Adrenal gland (tissue), 9 donors: ENCODE measurements at regions not wholly inside any gene's neighbourhood (a gene's known extent, or its start where the extent isn't known, plus 50 kb on each side); places are given as distances from the start of the nearest gene placed in this dataset.
A peak's percentile ranks its signal among the peaks of the same experiment; 100 is the strongest.

Experiments used
- DNase-seq, 7 donors: peaks; one replicate each; pipeline ENCODE4 v3.0.0-alpha.2; 2019 to 2020
- H3K27ac ChIP-seq, 5 donors: fragments of 200-600 bp; sonication (generic) in 4 of 5; 1 replicate in 3 of 5; 2 replicates in 2 of 5; pipeline versions ENCODE4 v1.5.1 to v1.8.0; 2016 to 2020; ENCODE audit warnings: mild to moderate bottlenecking in 1 of 5
- H3K27me3 ChIP-seq: fragments of 200-600 bp; 2 replicates; pipeline ENCODE4 v1.8.0; 2021
- H3K36me3 ChIP-seq, 2 donors: fragments of 200-600 bp; replicated peaks in 1 of 2; 1 replicate in 1 of 2; 2 replicates in 1 of 2; pipeline versions ENCODE4 v1.5.1 to v1.8.0; 2018 to 2022
- H3K4me1 ChIP-seq, 2 donors: fragments of 200-600 bp; replicated peaks in 1 of 2; 1 replicate in 1 of 2; 2 replicates in 1 of 2; pipeline versions ENCODE4 v1.5.1 to v1.8.0; 2018 to 2021
- H3K4me3 ChIP-seq, 4 donors: fragments of 200-600 bp; sonication (generic) in 3 of 4; one replicate each; pipeline ENCODE4 v1.5.1; 2016 to 2018
- H3K9me3 ChIP-seq, 3 donors: fragments of 200-600 bp; sonication (generic) in 1 of 3; replicated peaks in 1 of 3; 1 replicate in 2 of 3; 2 replicates in 1 of 3; pipeline versions ENCODE4 v1.5.1 to v1.8.0; 2016 to 2021
- POLR2A ChIP-seq, 2 donors: fragments of 450-650 bp; IDR thresholded peaks; one replicate each; pipeline ENCODE4 v1.6.1; 2017; ENCODE audit warnings: antibody characterized with exemption in 2 of 2, mild to moderate bottlenecking in 2 of 2, moderate library complexity in 1 of 2
- WGBS, 4 donors: extraction: QIAGEN DNeasy Blood & Tissue Kit in 2 of 4; methylation state at CpG; one replicate each; pipeline versions ENCODE4 v1.1.5 to v1.1.7; 2013 to 2017; 5-methylcytosine and 5-hydroxymethylcytosine counted together
- intact Hi-C, 2 donors: fragments of 100-400 bp; cut with DNase I; formaldehyde crosslinking; loops; one replicate each; pipeline versions ENCODE4 v1.14.1 to v1.15.0; 2022 to 2023
- TF ChIP-seq, protein P1 (sequence below), 6 experiments: fragments of 450-650 bp in 4 of 6; fragments of 200-600 bp in 2 of 6; sonication (generic) in 1 of 6; IDR thresholded peaks; 1 replicate in 5 of 6; 2 replicates in 1 of 6; pipeline versions ENCODE4 v1.5.1 to v1.8.0; 2016 to 2021; ENCODE audit warnings: antibody characterized with exemption in 6 of 6, mild to moderate bottlenecking in 2 of 6, moderate library complexity in 1 of 6
- donor health status: healthy with polysubstance abuse.
- donor health status: Bipolar disorder and iron deficiency.
- donor health status: DM: yes; HTN: yes; CAD: no.
- donor health status: DM: no; HTN: no; CAD: no.
- donor health status: DM: no; HTN: no; CAD: no.

DNA sequence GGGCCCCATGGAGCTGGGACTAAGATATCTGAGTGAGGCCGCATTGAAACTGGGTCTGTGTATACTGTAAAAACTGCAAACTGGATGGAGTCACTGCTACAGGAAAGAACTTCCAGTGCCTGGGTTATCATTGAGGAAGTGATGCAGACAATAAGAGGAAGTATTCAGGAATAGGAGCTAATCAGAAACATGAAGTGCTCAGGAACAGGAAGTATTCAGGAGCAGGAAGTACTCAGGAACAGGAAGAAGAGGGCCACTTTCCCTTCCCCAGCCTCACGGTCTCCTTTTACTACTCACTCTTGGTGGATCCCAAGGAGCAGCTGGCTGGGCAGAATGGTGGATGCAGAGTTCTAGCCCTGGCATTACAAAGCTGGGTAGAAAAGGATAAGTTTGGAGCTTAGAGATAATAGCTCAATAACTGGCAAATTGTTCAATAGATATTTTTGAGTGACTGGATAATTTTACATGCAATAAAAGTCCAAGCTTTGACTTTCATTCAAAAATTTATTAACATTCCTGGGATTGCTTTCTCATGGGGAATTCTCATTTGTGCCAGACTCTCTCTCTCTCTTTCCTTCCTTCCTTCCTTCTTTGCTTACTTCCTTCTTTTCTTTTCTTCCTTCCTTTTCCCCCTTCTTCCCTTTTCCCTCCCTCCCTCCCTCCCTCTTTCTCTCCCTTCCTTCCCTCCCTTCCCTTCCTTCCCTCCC, 82.2 kb upstream of the PAX1 start:
- no peaks in the 10 kb centered on the region for H3K36me3 ChIP-seq
- WGBS, 4 donors: 37 to 63% (median 50%) methylated on average over 2 of the region's 2 CpGs
- H3K4me1 ChIP-seq: no peaks in the 10 kb centered on the region
- H3K27me3 ChIP-seq: peaks cover 27% of the 10 kb centered on the region
- TF ChIP-seq, protein P1, sequence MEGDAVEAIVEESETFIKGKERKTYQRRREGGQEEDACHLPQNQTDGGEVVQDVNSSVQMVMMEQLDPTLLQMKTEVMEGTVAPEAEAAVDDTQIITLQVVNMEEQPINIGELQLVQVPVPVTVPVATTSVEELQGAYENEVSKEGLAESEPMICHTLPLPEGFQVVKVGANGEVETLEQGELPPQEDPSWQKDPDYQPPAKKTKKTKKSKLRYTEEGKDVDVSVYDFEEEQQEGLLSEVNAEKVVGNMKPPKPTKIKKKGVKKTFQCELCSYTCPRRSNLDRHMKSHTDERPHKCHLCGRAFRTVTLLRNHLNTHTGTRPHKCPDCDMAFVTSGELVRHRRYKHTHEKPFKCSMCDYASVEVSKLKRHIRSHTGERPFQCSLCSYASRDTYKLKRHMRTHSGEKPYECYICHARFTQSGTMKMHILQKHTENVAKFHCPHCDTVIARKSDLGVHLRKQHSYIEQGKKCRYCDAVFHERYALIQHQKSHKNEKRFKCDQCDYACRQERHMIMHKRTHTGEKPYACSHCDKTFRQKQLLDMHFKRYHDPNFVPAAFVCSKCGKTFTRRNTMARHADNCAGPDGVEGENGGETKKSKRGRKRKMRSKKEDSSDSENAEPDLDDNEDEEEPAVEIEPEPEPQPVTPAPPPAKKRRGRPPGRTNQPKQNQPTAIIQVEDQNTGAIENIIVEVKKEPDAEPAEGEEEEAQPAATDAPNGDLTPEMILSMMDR (IDR thresholded peaks at IDR 0.05): no peak
- no peak for TF ChIP-seq POLR2A (IDR thresholded peaks at IDR 0.05)
- intact Hi-C loops: no loop called here
- H3K27ac ChIP-seq: no peak overlapping the region
- no peak overlapping the region for H3K4me3 ChIP-seq
- H3K9me3 ChIP-seq: no peaks in the 10 kb centered on the region
- no peak for DNase-seq

DNA sequence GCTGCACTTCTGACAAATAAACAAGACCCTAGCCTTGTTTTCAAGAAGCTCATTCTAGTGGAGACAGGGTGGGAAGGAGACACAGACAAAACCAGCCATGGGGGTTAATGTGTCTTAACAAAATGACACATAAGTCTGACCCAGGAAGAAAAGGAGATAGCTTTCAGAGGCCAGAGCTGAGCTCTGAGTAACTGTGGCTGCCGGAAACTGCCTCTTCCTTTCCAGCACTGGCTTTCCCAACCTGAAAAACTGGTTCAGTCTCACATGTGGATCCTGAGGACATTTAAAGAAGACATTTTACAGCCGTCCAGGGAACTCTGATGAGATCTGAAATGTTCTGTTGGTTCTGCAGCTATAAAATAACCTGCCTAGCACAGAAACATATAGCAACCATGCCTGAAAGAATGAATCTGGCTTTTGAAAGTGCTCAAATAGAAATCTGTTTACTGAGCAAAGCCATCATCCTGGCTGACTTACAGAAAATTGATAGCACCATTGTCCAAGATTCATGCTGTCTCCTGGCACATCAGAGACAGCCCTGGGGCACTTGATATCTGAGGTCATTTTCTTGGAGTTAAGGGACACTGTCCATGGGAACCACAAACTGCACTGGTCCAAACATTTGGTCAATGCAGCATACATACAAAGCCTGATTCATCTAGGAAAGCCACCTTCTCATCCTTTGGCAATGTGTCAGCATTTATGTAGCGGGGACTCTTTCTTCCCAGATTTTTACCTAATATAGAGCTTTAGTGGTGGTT, 83.2 kb upstream of the PAX1 start:
- H3K27me3 ChIP-seq: peaks cover 27% of the 10 kb centered on the region
- no peaks in the 10 kb centered on the region for H3K4me1 ChIP-seq
- intact Hi-C loops: no loop called here
- no peaks in the 10 kb centered on the region for H3K9me3 ChIP-seq
- no peak for TF ChIP-seq POLR2A (IDR thresholded peaks at IDR 0.05)
- TF ChIP-seq, protein P1 (IDR thresholded peaks at IDR 0.05): no peak
- H3K36me3 ChIP-seq: no peaks in the 10 kb centered on the region
- DNase-seq: no peak
- WGBS, 4 donors: 61 to 72% (median 65%) methylated on average over 3 of the region's 3 CpGs
- H3K27ac ChIP-seq: no peak overlapping the region
- H3K4me3 ChIP-seq: no peak overlapping the region

DNA sequence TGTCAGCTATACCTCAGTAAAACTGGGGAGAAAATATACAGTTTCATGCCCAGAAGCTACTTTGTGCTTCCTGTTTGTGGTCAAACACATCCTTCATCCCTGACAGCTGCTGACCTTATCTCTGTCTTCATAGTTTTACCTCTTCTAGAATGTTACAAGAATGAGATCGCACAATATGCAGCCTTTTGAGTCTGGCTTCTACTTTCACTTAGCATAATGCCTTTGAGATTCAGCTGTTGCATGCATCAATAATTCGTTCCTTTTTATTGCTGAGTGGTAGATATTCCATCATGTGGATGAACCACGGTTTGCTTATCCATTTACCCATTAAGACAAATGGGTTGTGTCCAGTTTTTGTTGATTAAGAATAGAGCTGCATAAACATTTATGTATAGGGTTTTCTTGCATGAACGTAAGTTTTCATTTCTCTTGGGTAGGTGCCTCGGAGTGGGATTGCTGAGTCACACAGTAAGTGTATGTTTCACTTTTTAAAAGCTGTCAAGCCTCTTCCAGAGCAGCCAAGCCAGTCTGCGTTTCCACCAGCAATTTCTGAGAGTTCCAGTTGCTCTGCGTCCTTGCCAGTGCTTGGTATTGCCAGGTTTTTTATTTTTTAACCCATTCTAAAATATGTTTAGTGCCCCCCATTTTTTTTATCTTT, 86.6 kb upstream of the PAX1 start:
- TF ChIP-seq POLR2A (IDR thresholded peaks at IDR 0.05): no peak
- TF ChIP-seq, protein P1 (IDR thresholded peaks at IDR 0.05): no peak
- H3K9me3 ChIP-seq: no peaks in the 10 kb centered on the region
- peaks cover 11% of the 10 kb centered on the region for H3K27me3 ChIP-seq
- intact Hi-C loops: loop anchor here (5.0 to 10.0 kb wide), 2 partner anchors 92 to 94 kb away; no protein-coding TSS in a partner anchor
- no peaks in the 10 kb centered on the region for H3K4me1 ChIP-seq
- no peaks in the 10 kb centered on the region for H3K36me3 ChIP-seq
- DNase-seq: no peak
- no peak overlapping the region for H3K27ac ChIP-seq
- WGBS, 4 donors: 42 to 57% (median 53%) methylated on average over 7 of the region's 7 CpGs
- no peak overlapping the region for H3K4me3 ChIP-seq

DNA sequence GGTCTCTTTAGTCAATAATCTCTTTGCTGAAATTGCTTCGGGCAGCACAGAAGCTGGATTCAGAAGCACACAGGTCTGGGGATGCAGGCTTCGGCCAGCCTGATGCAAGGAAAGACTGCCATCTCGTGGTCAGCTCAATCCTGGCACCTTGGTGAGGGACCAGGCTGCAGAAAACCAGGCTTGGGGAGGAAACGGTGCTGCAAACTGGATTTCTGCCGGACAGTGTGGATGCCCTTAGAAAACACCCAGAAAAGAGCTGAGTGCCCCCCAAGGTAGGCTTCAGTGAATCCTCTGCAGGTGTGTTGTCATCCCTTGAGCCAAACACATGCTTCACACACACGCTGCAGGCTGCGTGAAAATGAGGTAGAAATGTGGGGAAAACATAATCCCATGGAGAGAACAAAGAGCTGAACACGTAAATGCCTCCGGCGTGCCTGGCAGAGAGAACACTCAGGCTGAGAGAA, 89.8 kb upstream of the PAX1 start:
- H3K27me3 ChIP-seq: peaks cover 10% of the 10 kb centered on the region
- no peaks in the 10 kb centered on the region for H3K36me3 ChIP-seq
- peaks cover 0 to 4% of the 10 kb centered on the region in 2 donors for H3K4me1 ChIP-seq
- WGBS, 4 donors: 30 to 34% (median 32%) methylated on average over 9 to 10 of the region's 10 CpGs
- H3K9me3 ChIP-seq: no peaks in the 10 kb centered on the region
- intact Hi-C loops: loop anchor here (5.0 to 10.0 kb wide), 2 partner anchors 88 to 91 kb away; no protein-coding TSS in a partner anchor
- DNase-seq: peak; percentile 65 to 86 (median 84)
- no peak overlapping the region for H3K27ac ChIP-seq
- TF ChIP-seq POLR2A (IDR thresholded peaks at IDR 0.05): no peak
- TF ChIP-seq, protein P1 (IDR thresholded peaks at IDR 0.05): peak; percentile 69 to 79 (median 74)
- no peak overlapping the region for H3K4me3 ChIP-seq
